GM12878 (cell line): ENCODE measurements at regions not wholly inside any gene's neighbourhood (a gene's known extent, or its start where the extent isn't known, plus 50 kb on each side); places are given as distances from the start of the nearest gene placed in this dataset.

ENCODE experiments used
- ATAC-seq: fragments of 200-7000 bp; cut with Tn5 transposase; 3 replicates; pipeline ENCODE4 v1.9.1; 2020; ENCODE audit warnings: mild to moderate bottlenecking, moderate library complexity
- BruUV-seq: library from RNA; stranded (reverse); fragments of 400-500 nt; replicated peaks from 2 replicates; lab custom pipeline; 2021; lab: Mats Ljungman, UMichigan
- CTCF ChIA-PET: fragments of 300-600 bp; sonication (Branson Sonifier 250); formaldehyde crosslinking; extraction: SDS; loops from one replicate; lab custom pipeline; 2021; ENCODE audit warnings: inconsistent platforms; lab: Yijun Ruan, JAX
- POLR2A ChIA-PET: fragments of 350-600 bp; formaldehyde crosslinking; extraction: SDS; loops from one replicate; lab custom pipeline; 2021; ENCODE audit warnings: inconsistent platforms; lab: Charles Lee
- RAD21 ChIA-PET: fragments of 300-600 bp; sonication (Branson Sonifier 250); formaldehyde crosslinking; loops from one replicate; lab custom pipeline; 2023; ENCODE audit warnings: antibody characterized with exemption; ENCODE audit not compliant: unreplicated experiment; lab: Charles Lee
- SMC1A ChIA-PET: fragments of 300-600 bp; sonication (Branson Sonifier 250); formaldehyde crosslinking; loops from one replicate; lab custom pipeline; 2023; ENCODE audit not compliant: unreplicated experiment, uncharacterized antibody; lab: Charles Lee
- DNase-seq: peaks from one replicate; pipeline ENCODE4 v3.0.0-alpha.2; 2011; ENCODE audit warnings: low read depth, low spot score
- FAIRE-seq: peaks from 3 replicates; lab custom pipeline; 2011; peaks lifted over from hg19 to GRCh38; lab: Jason Lieb, UNC
- H2AFZ ChIP-seq: 2 replicates; pipeline ENCODE4 v1.6.0; 2011; ENCODE audit warnings: low read depth, low read length, control low read depth; ENCODE audit not compliant: control insufficient read depth
- H3K27ac ChIP-seq: 2 replicates; pipeline ENCODE4 v1.5.1; 2011; ENCODE audit warnings: control low read depth; ENCODE audit not compliant: control insufficient read depth, insufficient read depth
- H3K27me3 ChIP-seq, 2 experiments: replicated peaks in 1 of 2; 2 replicates each; pipeline versions ENCODE4 v1.6.0 to v1.6.1; 2011; ENCODE audit warnings: low read length in 1 of 2; ENCODE audit not compliant: control insufficient read depth in 2 of 2, insufficient read depth in 2 of 2
- H3K36me3 ChIP-seq, 2 experiments: 2 replicates each; pipeline ENCODE4 v1.5.1; 2011; ENCODE audit warnings: low read length in 1 of 2; ENCODE audit not compliant: control insufficient read depth in 2 of 2, insufficient read depth in 2 of 2
- H3K4me1 ChIP-seq: 2 replicates; pipeline ENCODE4 v1.6.1; 2011; ENCODE audit warnings: mild to moderate bottlenecking, low read length, moderate library complexity, mixed read lengths; ENCODE audit not compliant: control insufficient read depth, insufficient read depth
- H3K4me2 ChIP-seq: 2 replicates; pipeline ENCODE4 v1.6.0; 2011; ENCODE audit warnings: control low read depth; ENCODE audit not compliant: control insufficient read depth, insufficient read depth
- H3K4me3 ChIP-seq: fragments of 200-600 bp; sonication (generic); 2 replicates; pipeline ENCODE4 v1.5.1; 2016
- H3K79me2 ChIP-seq: 2 replicates; pipeline ENCODE4 v1.6.0; 2011; ENCODE audit warnings: low read length; ENCODE audit not compliant: control insufficient read depth, insufficient read depth
- H3K9ac ChIP-seq: 2 replicates; pipeline ENCODE4 v1.8.0; 2011; ENCODE audit warnings: low read length, control low read depth, mixed read lengths; ENCODE audit not compliant: control insufficient read depth, insufficient read depth
- H3K9me3 ChIP-seq: replicated peaks from 3 replicates; pipeline ENCODE4 v1.5.1; 2011; ENCODE audit warnings: mild to moderate bottlenecking, low read length; ENCODE audit not compliant: control insufficient read depth, insufficient read depth
- H4K20me1 ChIP-seq: 2 replicates; pipeline ENCODE4 v1.6.0; 2011; ENCODE audit not compliant: control insufficient read depth, insufficient read depth
- ATF7 ChIP-seq: fragments of 450-650 bp; IDR thresholded peaks from 2 replicates; pipeline ENCODE4 v1.6.1; 2016; ENCODE audit warnings: low read depth, mild to moderate bottlenecking
- BRCA1 ChIP-seq: IDR thresholded peaks from 2 replicates; pipeline ENCODE4 v1.6.1; 2011; ENCODE audit warnings: low read depth, low read length, improper control_type of control experiment
- ETV6 ChIP-seq, 2 experiments: fragments of 450-650 bp in 1 of 2; IDR thresholded peaks in 1 of 2; conservative IDR thresholded peaks in 1 of 2; 2 replicates each; pipeline ENCODE4 v1.6.1; 2014; ENCODE audit warnings: antibody characterized with exemption in 1 of 2, borderline replicate concordance in 1 of 2, low read depth in 1 of 2, mild to moderate bottlenecking in 1 of 2, moderate library complexity in 1 of 2
- GATAD2B ChIP-seq: fragments of 450-650 bp; conservative IDR thresholded peaks from 2 replicates; pipeline ENCODE4 v1.6.1; 2017; ENCODE audit warnings: low read depth, mild to moderate bottlenecking, moderate library complexity
- IKZF2 ChIP-seq, 2 experiments: fragments of 450-650 bp; IDR thresholded peaks; 2 replicates each; pipeline ENCODE4 v1.6.1; 2017; ENCODE audit warnings: mild to moderate bottlenecking in 2 of 2, moderate library complexity in 2 of 2
- PAX8 ChIP-seq: fragments of 450-650 bp; IDR thresholded peaks from 2 replicates; pipeline ENCODE4 v1.6.1; 2017; ENCODE audit warnings: mild to moderate bottlenecking, moderate library complexity
- PRDM15 ChIP-seq: fragments of 450-650 bp; formaldehyde crosslinking; IDR thresholded peaks from 2 replicates; pipeline ENCODE4 v1.4.0; 2020; ENCODE audit warnings: mild to moderate bottlenecking, moderate library complexity
- RELA ChIP-seq: fragments of 450-650 bp; IDR thresholded peaks from 2 replicates; pipeline ENCODE4 v1.8.0; 2014; ENCODE audit warnings: borderline replicate concordance; ENCODE audit not compliant: partially characterized antibody
- SIX5 ChIP-seq: IDR thresholded peaks from 2 replicates; pipeline ENCODE4 v1.6.1; 2011; ENCODE audit warnings: mild to moderate bottlenecking, low read depth, low read length, moderate library complexity; ENCODE audit not compliant: severe bottlenecking
- SREBF2 ChIP-seq: IDR thresholded peaks from 2 replicates; pipeline ENCODE4 v1.6.1; 2012; ENCODE audit warnings: mild to moderate bottlenecking, low read length
- TAF1 ChIP-seq: IDR thresholded peaks from 2 replicates; pipeline ENCODE4 v1.6.1; 2011; ENCODE audit warnings: mild to moderate bottlenecking, low read depth, low read length, borderline replicate concordance
- ZBTB33 ChIP-seq: fragments of 450-650 bp; IDR thresholded peaks from 2 replicates; pipeline ENCODE4 v1.6.1; 2017; ENCODE audit warnings: mild to moderate bottlenecking
- ZNF217 ChIP-seq: fragments of 450-650 bp; IDR thresholded peaks from 2 replicates; pipeline ENCODE4 v1.6.1; 2017; ENCODE audit warnings: antibody characterized with exemption, mild to moderate bottlenecking
- WGBS: methylation state at CpG from one replicate; pipeline ENCODE4 v1.1.6; 2016; ENCODE audit warnings: low lambda C conversion rate; ENCODE audit not compliant: insufficient replicate concordance, insufficient coverage; ENCODE audit errors: missing lambda C conversion rate; 5-methylcytosine and 5-hydroxymethylcytosine counted together
- in situ Hi-C: fragments of 300-500 bp; cut with MboI; formaldehyde crosslinking; loops from 9 replicates; pipeline ENCODE4 v1.14.3; 2018; ENCODE audit warnings: mixed read lengths
- intact Hi-C: fragments of 100-400 bp; cut with micrococcal nuclease; formaldehyde crosslinking; loops from one replicate; pipeline ENCODE4 v1.14.2; 2022; ENCODE audit not compliant: unreplicated experiment

GRCh38 chr2:191593622-191594385 is 84.1 kb upstream of the NABP1 start (continued):
- TF ChIP-seq PRDM15: no peak
- TF ChIP-seq IKZF2 (IDR thresholded peaks at IDR 0.05): no peak
- TF ChIP-seq SIX5: no peak

GRCh38 chr2:191597186-191597751 is 80.7 kb upstream of the NABP1 start:
- 64% methylated on average over 9 of the region's 9 CpGs for WGBS
- no peak for FAIRE-seq
- no peaks in the 10 kb centered on the region for H3K9me3 ChIP-seq
- no peak for DNase-seq
- intact Hi-C loops: no loop called here
- RAD21 ChIA-PET: no interaction called here
- no peak overlapping the region for H3K27ac ChIP-seq
- TF ChIP-seq TAF1: no peak
- no peak for TF ChIP-seq ZNF217
- TF ChIP-seq SREBF2: no peak
- no peak for TF ChIP-seq BRCA1
- TF ChIP-seq ETV6 (conservative IDR thresholded peaks at IDR 0.05 in 1 of 2, IDR thresholded peaks at IDR 0.05 in 1 of 2; ENCODE audit: borderline replicate concordance in 1 of 2, low read depth in 1 of 2): no peak
- TF ChIP-seq PAX8: no peak
- TF ChIP-seq GATAD2B: no peak
- TF ChIP-seq ZBTB33: no peak
- no peak for TF ChIP-seq ATF7
- TF ChIP-seq RELA: no peak
- CTCF ChIA-PET: no interaction called here
- no peak overlapping the region for H3K4me3 ChIP-seq
- no peak for ATAC-seq
- no peaks in the 10 kb centered on the region for H4K20me1 ChIP-seq
- H3K4me1 ChIP-seq: no peaks in the 10 kb centered on the region
- BruUV-seq: no TSS peak
- POLR2A ChIA-PET: no interaction called here
- H3K36me3 ChIP-seq: no peaks in the 10 kb centered on the region
- no peak overlapping the region for H2AFZ ChIP-seq
- no peak overlapping the region for H3K4me2 ChIP-seq
- H3K79me2 ChIP-seq: no peaks in the 10 kb centered on the region
- in situ Hi-C loops: no loop called here
- H3K9ac ChIP-seq: no peak overlapping the region
- SMC1A ChIA-PET: no interaction called here
- H3K27me3 ChIP-seq: no peaks in the 10 kb centered on the region
